Adrenal gland (tissue), 5 donors: ENCODE measurements at regions not wholly inside any gene's neighbourhood (a gene's known extent, or its start where the extent isn't known, plus 50 kb on each side); places are given as distances from the start of the nearest gene placed in this dataset.

Source experiments
- POLR2A ChIP-seq, 2 donors: fragments of 450-650 bp; IDR thresholded peaks; one replicate each; pipeline ENCODE4 v1.6.1; 2017; ENCODE audit warnings: antibody characterized with exemption in 2 of 2, mild to moderate bottlenecking in 2 of 2, moderate library complexity in 1 of 2
- TF ChIP-seq, protein P1 (sequence below), 6 experiments: fragments of 450-650 bp in 4 of 6; fragments of 200-600 bp in 2 of 6; sonication (generic) in 1 of 6; IDR thresholded peaks; 1 replicate in 5 of 6; 2 replicates in 1 of 6; pipeline versions ENCODE4 v1.5.1 to v1.8.0; 2016 to 2021; ENCODE audit warnings: antibody characterized with exemption in 6 of 6, mild to moderate bottlenecking in 2 of 6, moderate library complexity in 1 of 6
- donor health status: DM: no; HTN: no; CAD: no.

DNA sequence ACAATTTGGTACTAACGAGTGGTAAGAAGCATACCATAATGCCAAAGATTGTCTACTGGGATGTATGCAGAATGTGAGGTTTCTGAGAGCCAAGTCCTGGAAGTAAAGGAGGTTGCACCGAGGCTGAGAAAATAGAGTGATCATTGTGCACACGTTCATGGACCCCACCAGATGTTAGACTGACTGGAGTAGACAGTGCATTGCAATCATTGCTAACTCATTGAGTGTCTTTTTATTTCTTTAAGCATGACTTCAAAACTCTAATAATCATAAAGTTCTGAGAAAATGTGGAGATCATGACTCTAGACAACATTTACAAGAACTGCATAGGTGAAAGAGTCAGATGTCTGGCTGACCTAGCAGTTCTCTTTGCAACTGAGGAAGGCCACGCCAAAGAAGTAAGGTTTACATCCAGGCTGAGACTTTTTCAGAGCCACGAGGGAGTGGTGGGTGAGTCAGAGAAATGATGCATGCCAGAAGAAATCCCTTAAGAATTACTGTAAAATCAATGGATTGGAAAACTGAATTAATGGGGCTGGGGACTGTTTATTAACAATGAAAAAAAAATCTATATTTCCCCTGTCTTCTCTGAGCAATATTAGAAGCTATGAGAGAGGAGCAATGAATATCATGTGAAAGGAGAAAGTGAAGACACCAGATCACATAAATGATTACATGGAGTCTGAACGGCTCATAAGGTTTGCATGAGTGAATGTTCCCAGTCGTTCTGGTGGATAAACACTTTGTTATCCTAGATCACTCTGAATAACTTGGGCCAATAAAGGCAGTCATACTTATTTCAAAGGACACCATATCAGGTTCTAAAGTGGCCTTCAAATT is 76.0 kb upstream of the SLC25A26 start:
- TF ChIP-seq, protein P1, sequence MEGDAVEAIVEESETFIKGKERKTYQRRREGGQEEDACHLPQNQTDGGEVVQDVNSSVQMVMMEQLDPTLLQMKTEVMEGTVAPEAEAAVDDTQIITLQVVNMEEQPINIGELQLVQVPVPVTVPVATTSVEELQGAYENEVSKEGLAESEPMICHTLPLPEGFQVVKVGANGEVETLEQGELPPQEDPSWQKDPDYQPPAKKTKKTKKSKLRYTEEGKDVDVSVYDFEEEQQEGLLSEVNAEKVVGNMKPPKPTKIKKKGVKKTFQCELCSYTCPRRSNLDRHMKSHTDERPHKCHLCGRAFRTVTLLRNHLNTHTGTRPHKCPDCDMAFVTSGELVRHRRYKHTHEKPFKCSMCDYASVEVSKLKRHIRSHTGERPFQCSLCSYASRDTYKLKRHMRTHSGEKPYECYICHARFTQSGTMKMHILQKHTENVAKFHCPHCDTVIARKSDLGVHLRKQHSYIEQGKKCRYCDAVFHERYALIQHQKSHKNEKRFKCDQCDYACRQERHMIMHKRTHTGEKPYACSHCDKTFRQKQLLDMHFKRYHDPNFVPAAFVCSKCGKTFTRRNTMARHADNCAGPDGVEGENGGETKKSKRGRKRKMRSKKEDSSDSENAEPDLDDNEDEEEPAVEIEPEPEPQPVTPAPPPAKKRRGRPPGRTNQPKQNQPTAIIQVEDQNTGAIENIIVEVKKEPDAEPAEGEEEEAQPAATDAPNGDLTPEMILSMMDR (IDR thresholded peaks at IDR 0.05): no peak
- TF ChIP-seq POLR2A (IDR thresholded peaks at IDR 0.05): no peak
